K562 (cell line): ENCODE measurements at regions not wholly inside any gene's neighbourhood (a gene's known extent, or its start where the extent isn't known, plus 50 kb on each side); places are given as distances from the start of the nearest gene placed in this dataset.

Source experiments
- CBFB ChIP-seq: sonication (generic); formaldehyde crosslinking; IDR thresholded peaks from 2 replicates; pipeline ENCODE4 v1.4.0; 2020; ENCODE audit warnings: mild to moderate bottlenecking, missing genetic modification reagents
- CBX1 ChIP-seq: sonication (generic); IDR thresholded peaks from 2 replicates; pipeline ENCODE4 v1.6.1; 2016; ENCODE audit warnings: antibody characterized with exemption, low read depth, mild to moderate bottlenecking
- CCNT2 ChIP-seq: IDR thresholded peaks from 2 replicates; pipeline ENCODE4 v1.6.1; 2011; ENCODE audit warnings: borderline replicate concordance, low read depth, mild to moderate bottlenecking, moderate library complexity, mixed read lengths, low read length; ENCODE audit not compliant: insufficient read length; ENCODE audit errors: extremely low read depth
- KLF10 ChIP-seq: fragments of 250-450 bp; sonication (Bioruptor Pico); IDR thresholded peaks from 2 replicates; pipeline ENCODE4 v1.6.1; 2021; ENCODE audit warnings: matching md5 sums
- MITF ChIP-seq: IDR thresholded peaks from 2 replicates; pipeline ENCODE4 v1.6.1; 2014; ENCODE audit warnings: antibody characterized with exemption
- REST ChIP-seq, 2 experiments: fragments of 450-650 bp; formaldehyde crosslinking in 1 of 2; IDR thresholded peaks; 2 replicates each; pipeline versions ENCODE4 v1.4.0 to v1.6.1; 2014 to 2020; ENCODE audit warnings: mild to moderate bottlenecking in 2 of 2, borderline replicate concordance in 1 of 2, low read depth in 1 of 2
- SP1 ChIP-seq: sonication (generic); formaldehyde crosslinking; IDR thresholded peaks from 2 replicates; pipeline ENCODE4 v1.8.1; 2022; ENCODE audit warnings: mild to moderate bottlenecking, missing genetic modification reagents
- STAT5A ChIP-seq: IDR thresholded peaks from 2 replicates; pipeline ENCODE4 v1.6.1; 2012; ENCODE audit warnings: low read length, inconsistent platforms, borderline replicate concordance
- TRIM28 ChIP-seq: fragments of 450-650 bp; IDR thresholded peaks from 2 replicates; pipeline ENCODE4 v1.6.1; 2017
- ZBTB43 ChIP-seq: sonication (generic); formaldehyde crosslinking; IDR thresholded peaks from 2 replicates; pipeline ENCODE4 v1.8.0; 2023; ENCODE audit warnings: mild to moderate bottlenecking, missing genetic modification reagents
- ZNF507 ChIP-seq: conservative IDR thresholded peaks from 2 replicates; pipeline ENCODE4 v1.6.1; 2017; ENCODE audit warnings: missing genetic modification characterization, missing compliant biosample characterization
- ZNF586 ChIP-seq: fragments of 450-650 bp; formaldehyde crosslinking; conservative IDR thresholded peaks from 2 replicates; pipeline ENCODE4 v1.4.0; 2020; ENCODE audit warnings: mild to moderate bottlenecking, moderate library complexity

- no peak; the same call in 1 of the 2 replicates for TF ChIP-seq MITF
- peak; percentile 39; the same call in 1 of the 2 replicates for TF ChIP-seq CBX1
- no peak for TF ChIP-seq ZNF507 (tag)
- TF ChIP-seq STAT5A, result peak; percentile 45; the same call in 1 of the 2 replicates
- no peak for TF ChIP-seq ZNF586 (CRISPR knock-in tag)
- no peak for TF ChIP-seq KLF10 (CRISPR knock-in tag)
- no peak for TF ChIP-seq TRIM28
- peak; percentile 54; the same call in 1 of the 2 replicates for TF ChIP-seq REST (IDR thresholded peaks at IDR 0.05; ENCODE audit: borderline replicate concordance)
- peak; percentile 11; the same call in 1 of the 2 replicates for TF ChIP-seq REST (CRISPR knock-in tag; IDR thresholded peaks at IDR 0.05; ENCODE audit: low read depth)
- no peak for TF ChIP-seq ZBTB43 (CRISPR knock-in tag)
- TF ChIP-seq CCNT2, result peak; percentile 100
- TF ChIP-seq CBFB, result peak; percentile 38; the same call in 1 of the 2 replicates
- peak; percentile 68; the same call in 1 of the 2 replicates for TF ChIP-seq SP1
These were observed 132.6 kb upstream of the HES1 start (continued) for GRCh38 chr3:194003114-194004057.
